ENCODE measurements at regions not wholly inside any gene's neighbourhood (a gene's known extent, or its start where the extent isn't known, plus 50 kb on each side); places are given as distances from the start of the nearest gene placed in this dataset.
A peak's percentile ranks its signal among the peaks of the same experiment; 100 is the strongest.
"Not testable (repeated sequence)": the region's sequence is repeated elsewhere in the genome, so short reads cannot be mapped to it uniquely, and the experiment has no call there.

- no peak for DNase-seq (ENCODE audit: low read depth, low spot score)
These were observed 530.8 kb upstream of the DPP6 start for GRCh38 chr7:153521370-153521769.

- no peak for DNase-seq (ENCODE audit: low read depth, low spot score)
These were observed 529.9 kb upstream of the DPP6 start for GRCh38 chr7:153522261-153522660.

GRCh38 chr7:153523320-153524015 lies 528.7 kb upstream of the DPP6 start:
- no peak for DNase-seq (ENCODE audit: low read depth, low spot score)

GRCh38 chr7:153524070-153524601 lies 528.1 kb upstream of the DPP6 start:
- DNase-seq (ENCODE audit: low read depth, low spot score): peak; percentile 95

- DNase-seq (ENCODE audit: low read depth, low spot score): no peak
These were observed 523.1 kb upstream of the DPP6 start for GRCh38 chr7:153529100-153529499.

GRCh38 chr7:153529651-153530165 lies 522.5 kb upstream of the DPP6 start:
- no peak for DNase-seq (ENCODE audit: low read depth, low spot score)

- no peak for DNase-seq (ENCODE audit: low read depth, low spot score)
These were observed 521.8 kb upstream of the DPP6 start for GRCh38 chr7:153530441-153530840.

DNA sequence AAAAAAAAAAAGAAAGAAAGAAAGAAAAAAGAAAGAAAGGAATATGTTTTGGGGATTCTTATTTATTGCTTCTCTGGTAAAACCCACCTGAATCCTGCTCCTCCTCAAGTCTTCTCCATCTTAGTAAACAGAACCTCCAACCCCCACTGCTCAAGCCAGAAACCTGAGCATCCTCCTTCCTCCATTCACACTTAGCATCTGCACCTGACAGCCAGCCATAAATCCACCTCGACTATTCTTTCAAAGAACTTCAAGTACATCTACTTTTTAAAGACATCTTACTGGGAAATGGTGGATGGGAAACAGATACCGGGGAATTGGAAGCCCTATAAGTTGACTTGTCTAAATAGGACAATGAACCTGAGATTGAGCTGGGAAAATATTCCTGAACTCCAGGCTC lies 519.9 kb upstream of the DPP6 start:
- DNase-seq (ENCODE audit: low read depth, low spot score): no peak

GRCh38 chr7:153537271-153537670 lies 514.9 kb upstream of the DPP6 start:
- no peak for DNase-seq (ENCODE audit: low read depth, low spot score)

DNA sequence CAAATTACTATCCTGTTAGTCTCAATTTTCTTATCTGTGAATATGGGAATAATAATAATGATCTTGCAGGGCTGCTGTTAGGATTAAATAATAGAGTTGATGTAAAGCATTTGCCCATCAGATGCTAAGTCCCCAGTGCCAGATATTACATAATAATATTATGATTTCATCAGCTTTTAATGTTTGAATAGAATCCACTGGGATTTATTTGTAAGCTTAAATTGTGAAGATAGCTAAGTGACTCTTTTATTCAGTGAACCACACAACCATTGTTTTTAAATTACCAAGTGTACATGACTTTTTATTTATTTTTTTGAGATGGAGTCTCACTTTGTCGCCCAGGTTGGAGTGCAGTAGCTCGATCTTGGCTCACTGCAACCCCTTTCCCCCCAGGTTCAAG lies 510.3 kb upstream of the DPP6 start:
- DNase-seq (ENCODE audit: low read depth, low spot score): no peak

DNA sequence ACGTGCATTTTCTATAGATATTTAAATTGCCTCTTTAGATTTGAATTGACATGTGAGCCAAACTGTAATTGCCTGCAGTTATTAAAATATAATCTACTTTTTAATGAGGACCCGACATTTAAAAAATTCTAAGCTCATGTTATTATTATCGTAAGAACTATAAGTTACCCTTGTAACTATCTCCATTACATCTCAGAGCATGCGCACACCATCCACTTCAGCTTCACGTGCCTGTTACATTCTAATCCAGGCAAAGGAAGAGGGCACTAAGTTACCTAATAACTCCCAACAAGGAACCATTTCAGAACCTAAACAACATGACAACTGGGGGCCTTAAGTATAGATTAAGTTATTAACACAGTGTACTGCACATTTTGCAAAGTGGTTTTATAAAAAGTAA lies 509.0 kb upstream of the DPP6 start:
- no peak for DNase-seq (ENCODE audit: low read depth, low spot score)

GRCh38 chr7:153550173-153550572 lies 502.0 kb upstream of the DPP6 start:
- no peak for DNase-seq (ENCODE audit: low read depth, low spot score)

- no peak for DNase-seq (ENCODE audit: low read depth, low spot score)
These were observed 487.8 kb upstream of the DPP6 start for GRCh38 chr7:153564391-153564790.

DNA sequence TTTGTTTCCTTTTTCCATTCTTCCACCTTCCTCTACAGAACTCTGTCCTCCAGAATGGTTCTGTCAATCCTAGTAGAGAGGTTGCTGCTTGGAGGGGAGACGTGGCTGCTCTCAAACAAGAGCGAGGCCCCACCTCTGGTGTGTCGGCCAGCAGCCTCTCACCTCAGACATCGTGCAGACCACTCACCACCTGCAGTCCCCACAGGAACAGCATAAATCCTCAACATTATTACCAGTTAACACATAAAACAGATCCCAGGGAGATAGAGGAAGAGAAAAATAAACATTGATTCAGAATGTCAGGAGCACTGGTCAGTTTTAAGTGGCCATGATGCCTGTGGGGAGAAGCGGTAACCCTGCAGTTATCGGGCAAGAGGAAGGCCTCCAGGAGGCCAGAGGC lies 485.9 kb upstream of the DPP6 start:
- DNase-seq (ENCODE audit: low read depth, low spot score): no peak

- DNase-seq (ENCODE audit: low read depth, low spot score): no peak
These were observed 484.8 kb upstream of the DPP6 start for GRCh38 chr7:153567426-153567825.

GRCh38 chr7:153569520-153569919 lies 482.7 kb upstream of the DPP6 start:
- not testable (repeated sequence) for DNase-seq (ENCODE audit: low read depth, low spot score)

- no peak for DNase-seq (ENCODE audit: low read depth, low spot score)
These were observed 476.1 kb upstream of the DPP6 start for GRCh38 chr7:153576096-153576495.

DNA sequence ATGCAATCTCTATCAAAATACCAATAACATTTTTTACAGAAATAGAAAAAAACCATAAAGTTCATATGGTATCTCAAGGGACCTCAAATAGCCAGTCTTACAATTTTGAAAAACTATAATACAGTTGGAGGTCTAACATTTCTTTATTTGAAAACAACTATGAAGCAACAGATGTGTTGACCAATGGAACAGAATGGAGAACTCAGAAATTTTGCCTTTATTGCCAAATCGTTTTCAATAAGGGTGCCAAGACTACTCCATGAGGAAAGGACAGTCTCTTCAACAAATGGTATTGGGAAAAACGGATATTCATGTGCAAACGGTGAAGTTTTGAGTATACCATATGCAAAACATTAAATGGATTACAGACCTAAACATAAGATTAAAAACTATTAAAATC lies 470.8 kb upstream of the DPP6 start:
- no peak for DNase-seq (ENCODE audit: low read depth, low spot score)

DNA sequence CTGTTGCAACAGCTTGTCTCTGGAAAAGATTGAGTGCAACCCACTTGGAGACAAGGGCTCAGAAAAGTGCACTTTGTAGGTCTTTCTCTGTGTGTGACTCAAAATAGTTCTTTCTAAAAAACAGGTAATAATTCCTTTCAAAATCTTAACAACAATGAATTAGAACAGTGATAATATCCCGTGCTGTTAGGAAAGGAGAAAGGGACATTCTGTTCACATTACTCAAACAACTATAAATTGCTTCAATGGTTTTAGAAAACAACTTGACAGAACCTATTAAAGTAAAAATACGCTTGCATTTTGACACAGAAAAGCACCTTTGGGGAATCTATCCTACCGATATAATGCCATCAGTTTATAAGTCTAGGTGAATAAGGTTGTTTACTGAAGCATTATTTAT lies 468.1 kb upstream of the DPP6 start:
- no peak for DNase-seq (ENCODE audit: low read depth, low spot score)

DNA sequence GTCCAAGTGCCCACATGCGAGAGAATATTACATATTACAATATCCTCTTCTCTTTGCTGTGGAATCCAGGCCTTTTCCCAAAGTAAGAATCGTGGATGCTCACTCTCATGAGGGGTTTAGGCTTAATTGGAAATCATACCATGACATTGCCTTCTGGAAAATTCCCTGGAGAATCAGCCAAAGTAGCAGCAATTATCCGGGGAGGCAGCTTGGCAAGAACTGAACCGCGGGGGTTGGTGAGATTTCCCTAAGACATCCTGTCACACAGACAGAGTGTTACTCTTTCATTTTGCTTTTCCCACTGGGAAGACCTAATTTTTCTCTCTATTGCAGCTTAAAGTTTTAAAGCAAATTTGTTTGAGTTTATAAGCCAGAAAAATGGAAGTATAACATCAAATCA lies 463.6 kb upstream of the DPP6 start:
- DNase-seq (ENCODE audit: low read depth, low spot score): no peak

DNA sequence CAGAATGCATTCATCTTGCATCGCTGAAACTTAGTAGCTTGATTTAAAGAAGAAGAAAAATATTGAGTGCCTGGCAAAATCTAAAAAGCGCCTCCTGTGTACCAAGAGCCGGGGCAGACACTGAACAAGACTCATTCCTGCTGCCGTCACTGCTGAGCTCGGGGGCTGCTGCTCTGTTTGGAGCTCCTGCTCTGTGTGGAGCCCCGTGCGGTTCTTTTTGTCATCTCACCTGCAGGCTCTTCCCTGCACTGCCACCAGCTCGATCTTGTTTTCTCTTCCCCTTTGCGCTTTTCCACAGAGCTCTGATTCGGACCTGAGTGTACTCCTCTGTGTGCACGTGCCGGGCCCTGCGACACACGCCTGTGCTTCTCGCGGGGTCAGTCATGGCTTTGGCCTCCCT lies 462.1 kb upstream of the DPP6 start:
- DNase-seq (ENCODE audit: low read depth, low spot score): no peak

- no peak for DNase-seq (ENCODE audit: low read depth, low spot score)
These were observed 461.6 kb upstream of the DPP6 start for GRCh38 chr7:153590571-153590970.

DNA sequence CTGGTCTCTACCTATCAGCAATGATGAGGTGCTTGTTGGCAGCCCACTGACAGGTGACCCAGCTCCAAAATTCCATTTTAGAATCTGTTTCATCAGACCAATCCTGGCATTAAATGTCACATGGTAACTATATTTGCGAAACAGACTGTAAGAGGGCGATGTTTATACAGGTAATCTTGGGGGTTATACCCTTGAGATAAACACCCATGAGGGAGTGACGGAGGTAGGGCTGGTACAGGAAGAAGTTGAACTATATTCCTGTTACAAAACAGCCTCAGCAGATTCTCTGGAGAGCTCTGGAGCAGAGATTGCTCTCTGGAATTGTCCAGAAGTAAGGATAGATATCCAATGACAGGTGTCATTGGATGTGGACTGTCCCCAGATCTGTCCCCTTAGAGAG lies 444.8 kb upstream of the DPP6 start:
- no peak for DNase-seq (ENCODE audit: low read depth, low spot score)
